HepG2 (cell line): ENCODE measurements at regions not wholly inside any gene's neighbourhood (a gene's known extent, or its start where the extent isn't known, plus 50 kb on each side); places are given as distances from the start of the nearest gene placed in this dataset.

ENCODE experiments used
- ATAC-seq: fragments of 200-7000 bp; cut with Tn5 transposase; 3 replicates; pipeline ENCODE4 v1.9.1; 2020; ENCODE audit warnings: mild to moderate bottlenecking, moderate library complexity
- BruUV-seq: library from RNA; stranded (reverse); fragments of 400-500 nt; replicated peaks from 2 replicates; lab custom pipeline; 2021; lab: Mats Ljungman, UMichigan
- CTCF ChIA-PET: fragments of 300-600 bp; formaldehyde crosslinking; extraction: SDS; loops from one replicate; lab custom pipeline; 2021; ENCODE audit warnings: low total read pairs, inconsistent platforms, low intra/inter-chr PET ratio; lab: Yijun Ruan, JAX
- POLR2A ChIA-PET: fragments of 350-600 bp; sonication (Branson Sonifier 250); formaldehyde crosslinking; loops from one replicate; lab custom pipeline; 2020; ENCODE audit warnings: antibody characterized with exemption, inconsistent platforms; lab: Yijun Ruan, JAX
- DNase-seq: peaks from one replicate; pipeline ENCODE4 v3.0.0-alpha.2; 2015; ENCODE audit warnings: low spot score
- FAIRE-seq: peaks from 3 replicates; lab custom pipeline; 2011; peaks lifted over from hg19 to GRCh38; lab: Jason Lieb, UNC
- H2AFZ ChIP-seq: one replicate; pipeline ENCODE4 v1.6.1; 2011; ENCODE audit warnings: low read length, inconsistent platforms
- H3K27ac ChIP-seq: fragments of 300-600 bp; 3 replicates; pipeline ENCODE4 v1.8.0; 2011; ENCODE audit warnings: mixed run types, mild to moderate bottlenecking, mixed read lengths, low read length, inconsistent platforms; ENCODE audit not compliant: insufficient read depth; ENCODE audit errors: extremely low read length
- H3K27me3 ChIP-seq, 2 experiments: fragments of 200-600 bp in 1 of 2; 2 replicates in 1 of 2; 3 replicates in 1 of 2; pipeline versions ENCODE4 v1.6.0 to v1.8.0; 2011; ENCODE audit warnings: low read length in 2 of 2, mild to moderate bottlenecking in 2 of 2, moderate library complexity in 2 of 2, inconsistent platforms in 1 of 2; ENCODE audit not compliant: insufficient read depth in 2 of 2, control insufficient read depth in 1 of 2
- H3K36me3 ChIP-seq, 2 experiments: fragments of 200-600 bp in 1 of 2; replicated peaks in 1 of 2; 2 replicates in 1 of 2; 3 replicates in 1 of 2; pipeline versions ENCODE4 v1.5.1 to v1.8.0; 2011; ENCODE audit warnings: low read length in 2 of 2, inconsistent platforms in 1 of 2; ENCODE audit not compliant: insufficient read depth in 2 of 2, control insufficient read depth in 1 of 2
- H3K4me1 ChIP-seq: 2 replicates; pipeline ENCODE4 v1.5.1; 2012; ENCODE audit warnings: low read length, inconsistent platforms; ENCODE audit not compliant: insufficient read depth
- H3K4me2 ChIP-seq: 2 replicates; pipeline ENCODE4 v1.6.0; 2011; ENCODE audit warnings: low read depth, low read length, inconsistent platforms
- H3K4me3 ChIP-seq, 3 experiments: fragments of 200-600 bp in 1 of 3; sonication (generic), shearing (Covaris generic) in 1 of 3; replicated peaks in 1 of 3; 2 replicates each; pipeline ENCODE4 v1.5.1; 2011 to 2016; ENCODE audit warnings: low read length in 3 of 3, inconsistent platforms in 2 of 3, low read depth in 2 of 3, mild to moderate bottlenecking in 2 of 3, control low read depth in 1 of 3, mixed read lengths in 1 of 3; ENCODE audit not compliant: insufficient read depth in 1 of 3
- H3K79me2 ChIP-seq: one replicate; pipeline ENCODE4 v1.6.1; 2011; ENCODE audit warnings: low read length, inconsistent platforms; ENCODE audit not compliant: insufficient read depth
- H3K9ac ChIP-seq: 2 replicates; pipeline ENCODE4 v1.6.0; 2011; ENCODE audit warnings: mild to moderate bottlenecking, low read depth, low read length, inconsistent platforms; ENCODE audit not compliant: insufficient read depth
- H3K9me3 ChIP-seq: 2 replicates; pipeline ENCODE4 v1.5.1; 2012; ENCODE audit warnings: mild to moderate bottlenecking, low read length
- H4K20me1 ChIP-seq: 2 replicates; pipeline ENCODE4 v1.6.0; 2011; ENCODE audit warnings: inconsistent platforms, mild to moderate bottlenecking, low read length, moderate library complexity; ENCODE audit not compliant: insufficient read depth
- CBX1 ChIP-seq: IDR thresholded peaks from one replicate; pipeline ENCODE4 v1.6.1; 2016; ENCODE audit warnings: antibody characterized with exemption, low read depth
- HIVEP1 ChIP-seq: sonication (generic); formaldehyde crosslinking; IDR thresholded peaks from 2 replicates; pipeline ENCODE4 v1.4.0; 2020; ENCODE audit warnings: mild to moderate bottlenecking, missing genetic modification reagents
- JDP2 ChIP-seq: sonication (generic); formaldehyde crosslinking; IDR thresholded peaks from 2 replicates; pipeline ENCODE4 v1.8.1; 2022; ENCODE audit warnings: missing genetic modification reagents, borderline replicate concordance
- MAFK ChIP-seq, 2 experiments: IDR thresholded peaks in 1 of 2; conservative IDR thresholded peaks in 1 of 2; 2 replicates each; pipeline ENCODE4 v1.6.1; 2011; ENCODE audit warnings: improper control_type of control experiment in 2 of 2, low read length in 2 of 2
- MTA3 ChIP-seq: sonication (generic); formaldehyde crosslinking; IDR thresholded peaks from 2 replicates; pipeline ENCODE4 v1.4.0; 2020; ENCODE audit warnings: missing genetic modification reagents
- MYNN ChIP-seq: sonication (generic); formaldehyde crosslinking; IDR thresholded peaks from 2 replicates; pipeline ENCODE4 v1.4.0; 2020; ENCODE audit warnings: mild to moderate bottlenecking, low read depth, missing genetic modification reagents
- NCOA1 ChIP-seq: sonication (generic); formaldehyde crosslinking; IDR thresholded peaks from 2 replicates; pipeline ENCODE4 v1.9.0; 2021; ENCODE audit warnings: missing genetic modification reagents
- TBL1XR1 ChIP-seq: fragments of 150-350 bp; IDR thresholded peaks from 2 replicates; pipeline ENCODE4 v1.6.1; 2014; ENCODE audit warnings: borderline replicate concordance, low read length; ENCODE audit not compliant: partially characterized antibody
- TMF1 ChIP-seq: sonication (generic); formaldehyde crosslinking; IDR thresholded peaks from 2 replicates; pipeline ENCODE4 v1.8.1; 2022; ENCODE audit warnings: low read depth, missing genetic modification reagents
- ZBTB37 ChIP-seq: sonication (generic); formaldehyde crosslinking; IDR thresholded peaks from 2 replicates; pipeline ENCODE4 v1.4.0; 2020; ENCODE audit warnings: mild to moderate bottlenecking, missing genetic modification reagents
- ZNF10 ChIP-seq: sonication (generic); formaldehyde crosslinking; IDR thresholded peaks from 2 replicates; pipeline ENCODE4 v1.4.0; 2020; ENCODE audit warnings: mild to moderate bottlenecking, low read depth, missing genetic modification reagents, borderline replicate concordance
- ZNF180 ChIP-seq: sonication (generic); formaldehyde crosslinking; IDR thresholded peaks from 2 replicates; pipeline ENCODE4 v1.4.0; 2020; ENCODE audit warnings: low read depth, missing genetic modification reagents, borderline replicate concordance
- ZNF296 ChIP-seq: sonication (generic); formaldehyde crosslinking; conservative IDR thresholded peaks from 2 replicates; pipeline ENCODE4 v1.5.0; 2020; ENCODE audit warnings: mild to moderate bottlenecking, missing genetic modification reagents
- WGBS: methylation state at CpG from one replicate; pipeline ENCODE4 v1.1.6; 2017; ENCODE audit warnings: low lambda C conversion rate; 5-methylcytosine and 5-hydroxymethylcytosine counted together
- in situ Hi-C: cut with HindIII; loops from 2 replicates; pipeline ENCODE4 v1.10.0; 2017; ENCODE audit warnings: low pct_unique_long_range_greater_than_20kb; ENCODE audit not compliant: extremely low pct_ligation_motif_present
- intact Hi-C: fragments of 100-400 bp; cut with micrococcal nuclease; formaldehyde crosslinking; loops from one replicate; pipeline ENCODE4 v1.10.0; 2022; ENCODE audit not compliant: unreplicated experiment

- TF ChIP-seq JDP2 (CRISPR knock-in tag) (no peak), ZNF296 (CRISPR knock-in tag) (no peak), ZNF10 (CRISPR knock-in tag) (no peak), MTA3 (CRISPR knock-in tag) (no peak), MYNN (CRISPR knock-in tag) (no peak), ZBTB37 (no peak), TMF1 (CRISPR knock-in tag) (no peak), TBL1XR1 (no peak), HIVEP1 (CRISPR knock-in tag) (no peak), MAFK (conservative IDR thresholded peaks at IDR 0.05 in 1 of 2, IDR thresholded peaks at IDR 0.05 in 1 of 2; ENCODE audit: low read length in 2 of 2) (no peak), ZNF180 (CRISPR knock-in tag) (no peak), CBX1 (no peak), NCOA1 (no peak)
- no peak overlapping the region for H3K4me3 ChIP-seq
- H3K9me3 ChIP-seq = no peaks in the 10 kb centered on the region
- no peak overlapping the region for H2AFZ ChIP-seq
- H3K79me2 ChIP-seq = no peaks in the 10 kb centered on the region
- no peaks in the 10 kb centered on the region for H4K20me1 ChIP-seq
- BruUV-seq = no TSS peak
- DNase-seq (no peak), FAIRE-seq (no peak), ATAC-seq (no peak)
- H3K4me1 ChIP-seq = no peaks in the 10 kb centered on the region
- WGBS = 40% methylated on average over 6 of the region's 6 CpGs
- H3K4me2 ChIP-seq = no peak overlapping the region
- ChIA-PET CTCF (no interaction called here), POLR2A (no interaction called here)
- no peaks in the 10 kb centered on the region for H3K36me3 ChIP-seq
- no peak overlapping the region for H3K9ac ChIP-seq
- intact Hi-C loops = no loop called here
- in situ Hi-C loops = no loop called here
- H3K27ac ChIP-seq = no peak overlapping the region
- H3K27me3 ChIP-seq = no peaks in the 10 kb centered on the region
Observed at GRCh38 chr1:195965475-195965874, 642.8 kb downstream of the KCNT2 start.
